ENCODE measurements at regions not wholly inside any gene's neighbourhood (a gene's known extent, or its start where the extent isn't known, plus 50 kb on each side); places are given as distances from the start of the nearest gene placed in this dataset.

- ATAC-seq = no peak
- no peak for TF ChIP-seq TCF4 (CRISPR knock-in tag; IDR thresholded peaks at IDR 0.05; ENCODE audit: borderline replicate concordance)
- no peak for TF ChIP-seq ZNF565 (CRISPR knock-in tag; conservative IDR thresholded peaks at IDR 0.05; ENCODE audit: low read depth)
- TF ChIP-seq PATZ1 (CRISPR knock-in tag; IDR thresholded peaks at IDR 0.05; ENCODE audit: borderline replicate concordance) = no peak
- no peak for TF ChIP-seq ZFP30 (CRISPR knock-in tag; IDR thresholded peaks at IDR 0.05)
- no peak for TF ChIP-seq PPARA (CRISPR knock-in tag; IDR thresholded peaks at IDR 0.05; ENCODE audit: borderline replicate concordance)
- TF ChIP-seq ZNF70 (CRISPR knock-in tag; IDR thresholded peaks at IDR 0.05) = no peak
- no peak for TF ChIP-seq GLIS3 (CRISPR knock-in tag; IDR thresholded peaks at IDR 0.05)
- no peak for TF ChIP-seq ZC3H10 (CRISPR knock-in tag; IDR thresholded peaks at IDR 0.05)
- no peak for TF ChIP-seq ZNF8 (CRISPR knock-in tag; IDR thresholded peaks at IDR 0.05)
- TF ChIP-seq SNAI2 (CRISPR knock-in tag; IDR thresholded peaks at IDR 0.05) = no peak
- TF ChIP-seq ZFP3 (CRISPR knock-in tag; IDR thresholded peaks at IDR 0.05) = no peak
- TF ChIP-seq RARB (CRISPR knock-in tag; IDR thresholded peaks at IDR 0.05) = no peak
- TF ChIP-seq CSDC2 (CRISPR knock-in tag; IDR thresholded peaks at IDR 0.05) = no peak
- no peak for TF ChIP-seq ARNTL (CRISPR knock-in tag; IDR thresholded peaks at IDR 0.05; ENCODE audit: borderline replicate concordance, low read depth)
- no peak for TF ChIP-seq TSHZ2 (CRISPR knock-in tag; IDR thresholded peaks at IDR 0.05)
- no peak for TF ChIP-seq CREB5 (CRISPR knock-in tag; IDR thresholded peaks at IDR 0.05; ENCODE audit: low read depth)
- TF ChIP-seq ISL1 (CRISPR knock-in tag; IDR thresholded peaks at IDR 0.05) = no peak
- no peak for TF ChIP-seq BACH2 (CRISPR knock-in tag; IDR thresholded peaks at IDR 0.05; ENCODE audit: borderline replicate concordance)
- TF ChIP-seq CSRNP3 (CRISPR knock-in tag; IDR thresholded peaks at IDR 0.05) = no peak
- no peak for TF ChIP-seq TOX (CRISPR knock-in tag; IDR thresholded peaks at IDR 0.05; ENCODE audit: borderline replicate concordance)
Observed at GRCh38 chr18:65016631-65017371, 734.0 kb upstream of the CDH7 start.

GRCh38 chr18:64994370-64994769, 756.4 kb upstream of the CDH7 start:
- ATAC-seq = no peak
- no peak for TF ChIP-seq ZFP30 (CRISPR knock-in tag; IDR thresholded peaks at IDR 0.05)
- TF ChIP-seq GLIS3 (CRISPR knock-in tag; IDR thresholded peaks at IDR 0.05) = no peak
- TF ChIP-seq ZFP3 (CRISPR knock-in tag; IDR thresholded peaks at IDR 0.05) = no peak
- TF ChIP-seq POU6F1 (CRISPR knock-in tag; IDR thresholded peaks at IDR 0.05; ENCODE audit: borderline replicate concordance, low read depth) = no peak
- TF ChIP-seq ISL1 (CRISPR knock-in tag; IDR thresholded peaks at IDR 0.05) = no peak
- no peak for TF ChIP-seq ARNTL (CRISPR knock-in tag; IDR thresholded peaks at IDR 0.05; ENCODE audit: borderline replicate concordance, low read depth)
- TF ChIP-seq PATZ1 (CRISPR knock-in tag; IDR thresholded peaks at IDR 0.05; ENCODE audit: borderline replicate concordance) = no peak
- TF ChIP-seq CSRNP3 (CRISPR knock-in tag; IDR thresholded peaks at IDR 0.05) = no peak
